Breast epithelium (tissue), 3 donors: ENCODE measurements at regions not wholly inside any gene's neighbourhood (a gene's known extent, or its start where the extent isn't known, plus 50 kb on each side); places are given as distances from the start of the nearest gene placed in this dataset.

ENCODE experiments used
- POLR2A ChIP-seq: fragments of 450-650 bp; IDR thresholded peaks from one replicate; pipeline ENCODE4 v1.6.1; 2016; ENCODE audit warnings: antibody characterized with exemption, mild to moderate bottlenecking, moderate library complexity
- POLR2AphosphoS5 ChIP-seq, 3 donors: sonication (generic); formaldehyde crosslinking; IDR thresholded peaks; one replicate each; pipeline ENCODE4 v1.6.1; 2017; ENCODE audit warnings: antibody characterized with exemption in 3 of 3
- TF ChIP-seq, protein P1 (sequence below), 3 donors: fragments of 450-650 bp; IDR thresholded peaks; one replicate each; pipeline ENCODE4 v1.5.1; 2016 to 2017; ENCODE audit warnings: antibody characterized with exemption in 3 of 3, mild to moderate bottlenecking in 3 of 3, moderate library complexity in 3 of 3

DNA sequence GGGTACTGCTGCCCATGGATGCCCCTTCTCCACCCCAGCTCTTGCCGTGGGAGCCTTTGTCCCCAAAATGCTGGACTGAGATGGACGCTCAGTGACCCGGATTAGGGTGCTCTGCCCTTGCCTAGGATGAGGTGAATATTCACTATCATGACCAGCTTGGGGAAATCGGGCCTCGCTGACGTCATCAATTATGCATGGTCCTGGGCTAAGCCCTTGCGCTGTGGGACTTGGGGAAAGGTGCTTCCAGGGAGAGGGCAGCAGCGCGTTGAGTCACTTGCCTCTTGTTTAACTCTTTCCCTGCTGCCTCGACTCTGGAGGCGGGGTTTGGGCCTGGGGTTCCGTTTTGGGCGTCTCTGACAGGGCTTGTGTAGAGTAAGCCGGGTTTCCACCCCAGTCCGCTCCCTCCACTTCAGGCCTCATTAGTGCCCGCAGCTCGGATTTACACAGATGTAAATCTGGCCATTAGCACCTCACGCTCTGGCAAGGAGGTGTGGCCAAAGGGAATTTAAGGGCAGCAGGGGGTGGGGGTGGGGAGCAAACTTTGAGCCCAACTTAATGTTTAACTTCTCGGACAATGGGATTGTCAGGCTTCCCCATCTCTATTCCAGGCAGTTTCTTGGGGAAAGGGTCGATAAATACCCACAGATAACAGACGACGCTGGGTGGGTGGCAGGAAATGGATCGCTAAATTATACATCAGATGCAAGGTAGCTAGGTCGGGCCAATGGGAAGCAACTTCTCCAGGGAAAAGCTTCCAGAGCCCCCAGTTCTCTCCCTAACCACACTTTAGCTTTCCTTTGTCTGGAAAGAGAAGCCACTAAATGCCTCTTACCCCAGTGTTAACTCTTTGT, 51.3 kb upstream of the TCF7L2 start:
- TF ChIP-seq, protein P1, sequence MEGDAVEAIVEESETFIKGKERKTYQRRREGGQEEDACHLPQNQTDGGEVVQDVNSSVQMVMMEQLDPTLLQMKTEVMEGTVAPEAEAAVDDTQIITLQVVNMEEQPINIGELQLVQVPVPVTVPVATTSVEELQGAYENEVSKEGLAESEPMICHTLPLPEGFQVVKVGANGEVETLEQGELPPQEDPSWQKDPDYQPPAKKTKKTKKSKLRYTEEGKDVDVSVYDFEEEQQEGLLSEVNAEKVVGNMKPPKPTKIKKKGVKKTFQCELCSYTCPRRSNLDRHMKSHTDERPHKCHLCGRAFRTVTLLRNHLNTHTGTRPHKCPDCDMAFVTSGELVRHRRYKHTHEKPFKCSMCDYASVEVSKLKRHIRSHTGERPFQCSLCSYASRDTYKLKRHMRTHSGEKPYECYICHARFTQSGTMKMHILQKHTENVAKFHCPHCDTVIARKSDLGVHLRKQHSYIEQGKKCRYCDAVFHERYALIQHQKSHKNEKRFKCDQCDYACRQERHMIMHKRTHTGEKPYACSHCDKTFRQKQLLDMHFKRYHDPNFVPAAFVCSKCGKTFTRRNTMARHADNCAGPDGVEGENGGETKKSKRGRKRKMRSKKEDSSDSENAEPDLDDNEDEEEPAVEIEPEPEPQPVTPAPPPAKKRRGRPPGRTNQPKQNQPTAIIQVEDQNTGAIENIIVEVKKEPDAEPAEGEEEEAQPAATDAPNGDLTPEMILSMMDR (IDR thresholded peaks at IDR 0.05) = no peak
- no peak for TF ChIP-seq POLR2A
- no peak for TF ChIP-seq POLR2AphosphoS5 (IDR thresholded peaks at IDR 0.05)
